Karpas-422 (cell line): ENCODE measurements at regions not wholly inside any gene's neighbourhood (a gene's known extent, or its start where the extent isn't known, plus 50 kb on each side); places are given as distances from the start of the nearest gene placed in this dataset.

Experiments used
- DNase-seq: peaks from one replicate; pipeline ENCODE4 v3.0.0-alpha.2; 2015
- H2AFZ ChIP-seq: fragments of 200-600 bp; sonication (generic); 2 replicates; pipeline ENCODE4 v1.6.1; 2014; ENCODE audit warnings: antibody characterized with exemption, low read length, mixed read lengths
- H3K27ac ChIP-seq: fragments of 200-600 bp; sonication (generic); 2 replicates; pipeline ENCODE4 v1.5.1; 2014; ENCODE audit warnings: mild to moderate bottlenecking, low read length, moderate library complexity
- H3K27me3 ChIP-seq: fragments of 200-600 bp; sonication (generic); 2 replicates; pipeline ENCODE4 v1.6.1; 2014; ENCODE audit warnings: low read length, mixed read lengths
- H3K36me3 ChIP-seq: fragments of 200-600 bp; sonication (generic); 2 replicates; pipeline ENCODE4 v1.6.1; 2014; ENCODE audit warnings: low read length, mixed read lengths; ENCODE audit not compliant: insufficient read depth
- H3K4me1 ChIP-seq: fragments of 200-600 bp; sonication (generic); 2 replicates; pipeline ENCODE4 v1.6.1; 2014; ENCODE audit warnings: mild to moderate bottlenecking, low read length, mixed read lengths
- H3K4me2 ChIP-seq: fragments of 200-600 bp; sonication (generic); 2 replicates; pipeline ENCODE4 v1.6.1; 2014; ENCODE audit warnings: low read length, low read depth, mild to moderate bottlenecking; ENCODE audit not compliant: poor library complexity, severe bottlenecking
- H3K4me3 ChIP-seq: fragments of 200-600 bp; sonication (generic); 2 replicates; pipeline ENCODE4 v1.5.1; 2014; ENCODE audit warnings: mild to moderate bottlenecking, antibody characterized with exemption, low read length, mixed read lengths
- H3K79me2 ChIP-seq: fragments of 200-600 bp; sonication (generic); 2 replicates; pipeline ENCODE4 v1.6.1; 2014; ENCODE audit warnings: mild to moderate bottlenecking, low read length, mixed read lengths
- H3K9ac ChIP-seq: fragments of 200-600 bp; sonication (generic); 2 replicates; pipeline ENCODE4 v1.6.0; 2014; ENCODE audit warnings: low read length
- H3K9me2 ChIP-seq: fragments of 200-600 bp; sonication (generic), shearing (Covaris generic); replicated peaks from 2 replicates; pipeline ENCODE4 v1.6.0; 2014; ENCODE audit warnings: mild to moderate bottlenecking, low read length, moderate library complexity; ENCODE audit not compliant: insufficient read depth
- H3K9me3 ChIP-seq: fragments of 300-700, 200-600 bp; sonication (generic); 2 replicates; pipeline ENCODE4 v1.6.1; 2014; ENCODE audit warnings: low read length, mixed read lengths
- H4K20me1 ChIP-seq: fragments of 200-600 bp; sonication (generic); 2 replicates; pipeline ENCODE4 v1.6.1; 2014; ENCODE audit warnings: mild to moderate bottlenecking, antibody characterized with exemption, low read length, low read depth; ENCODE audit not compliant: insufficient read depth

DNA sequence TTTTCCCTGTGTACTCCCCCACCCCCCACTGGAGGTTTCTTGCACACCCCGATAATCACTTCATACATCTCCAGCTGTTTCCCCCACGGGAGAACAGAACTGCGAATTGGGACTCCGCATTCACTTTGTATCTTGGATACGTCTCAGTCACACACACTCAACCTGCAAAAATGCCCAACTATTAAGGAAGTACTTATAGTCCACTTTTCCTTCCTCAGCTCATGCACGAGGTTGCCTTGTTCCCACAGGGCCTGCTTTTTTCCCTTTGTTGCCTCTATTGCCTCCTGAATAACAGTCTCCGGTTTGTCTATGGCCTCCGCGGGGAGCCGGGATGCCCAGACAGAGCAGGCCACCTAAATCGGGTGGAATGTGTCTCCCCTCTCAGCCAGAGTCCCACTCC is 282.3 kb downstream of the PYDC2 start:
- Histone ChIP-seq H3K27ac (no peak overlapping the region), H3K9me2 (no peaks in the 10 kb centered on the region), H3K27me3 (no peaks in the 10 kb centered on the region), H3K9me3 (peaks cover 3% of the 10 kb centered on the region; the same call in 1 of the 2 replicates), H3K4me2 (no peak overlapping the region), H3K36me3 (no peaks in the 10 kb centered on the region), H2AFZ (no peak overlapping the region), H4K20me1 (no peaks in the 10 kb centered on the region), H3K79me2 (no peaks in the 10 kb centered on the region), H3K9ac (no peak overlapping the region), H3K4me1 (no peaks in the 10 kb centered on the region), H3K4me3 (no peak overlapping the region)
- DNase-seq: no peak

DNA sequence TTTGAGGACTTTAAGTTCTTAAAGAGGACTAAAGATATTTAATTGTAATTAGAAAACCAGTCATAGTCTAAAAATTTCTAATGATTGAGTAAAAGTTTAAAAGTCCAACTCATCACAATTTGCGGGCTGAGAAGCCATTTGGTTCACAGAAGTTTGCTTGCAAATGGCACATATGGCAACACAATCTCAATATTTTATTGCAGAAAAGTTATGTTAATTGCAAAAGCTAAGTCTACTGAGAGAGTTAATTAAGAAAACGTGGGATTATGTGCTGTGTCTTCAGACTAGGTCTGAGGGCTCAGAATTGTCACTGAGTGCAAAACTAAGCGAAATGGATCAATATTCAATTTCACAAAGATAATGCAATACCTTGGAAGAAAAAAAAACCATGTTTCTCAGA is 289.7 kb downstream of the PYDC2 start:
- H3K36me3 ChIP-seq: no peaks in the 10 kb centered on the region
- H3K4me2 ChIP-seq: no peak overlapping the region
- no peak for DNase-seq
- no peaks in the 10 kb centered on the region for H3K4me1 ChIP-seq
- H3K27ac ChIP-seq: no peak overlapping the region
- no peak overlapping the region for H3K9ac ChIP-seq
- no peak overlapping the region for H2AFZ ChIP-seq
- H3K27me3 ChIP-seq: no peaks in the 10 kb centered on the region
- H4K20me1 ChIP-seq: no peaks in the 10 kb centered on the region
- H3K4me3 ChIP-seq: no peak overlapping the region
- H3K79me2 ChIP-seq: no peaks in the 10 kb centered on the region
- H3K9me3 ChIP-seq: no peaks in the 10 kb centered on the region; the same call in 1 of the 2 replicates
- H3K9me2 ChIP-seq: no peaks in the 10 kb centered on the region

DNA sequence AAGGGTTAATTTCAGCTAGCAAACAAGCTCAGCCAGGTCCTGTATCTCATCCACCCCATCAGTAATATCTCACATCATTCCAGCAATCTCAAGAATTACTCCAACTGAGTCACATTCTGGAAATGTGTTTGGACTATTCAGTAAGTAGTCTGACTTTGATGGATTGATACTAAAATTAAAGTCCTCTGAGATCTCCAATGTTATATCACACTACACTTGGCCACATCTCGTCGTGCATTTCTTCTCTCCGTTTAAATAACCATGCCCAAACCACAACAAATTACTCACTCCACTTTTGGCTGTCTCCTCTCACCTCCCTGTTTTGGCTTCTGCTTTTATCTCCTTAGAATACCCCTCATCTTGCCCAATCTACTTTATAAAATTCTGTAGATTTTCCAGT is 292.2 kb downstream of the PYDC2 start:
- no peak overlapping the region for H3K4me2 ChIP-seq
- H3K9ac ChIP-seq: no peak overlapping the region
- H3K36me3 ChIP-seq: no peaks in the 10 kb centered on the region
- no peak overlapping the region for H2AFZ ChIP-seq
- H4K20me1 ChIP-seq: no peaks in the 10 kb centered on the region
- no peak overlapping the region for H3K27ac ChIP-seq
- no peaks in the 10 kb centered on the region for H3K79me2 ChIP-seq
- H3K9me3 ChIP-seq: no peaks in the 10 kb centered on the region; the same call in 1 of the 2 replicates
- H3K4me1 ChIP-seq: no peaks in the 10 kb centered on the region
- no peak overlapping the region for H3K4me3 ChIP-seq
- no peaks in the 10 kb centered on the region for H3K9me2 ChIP-seq
- H3K27me3 ChIP-seq: no peaks in the 10 kb centered on the region
- DNase-seq: no peak

DNA sequence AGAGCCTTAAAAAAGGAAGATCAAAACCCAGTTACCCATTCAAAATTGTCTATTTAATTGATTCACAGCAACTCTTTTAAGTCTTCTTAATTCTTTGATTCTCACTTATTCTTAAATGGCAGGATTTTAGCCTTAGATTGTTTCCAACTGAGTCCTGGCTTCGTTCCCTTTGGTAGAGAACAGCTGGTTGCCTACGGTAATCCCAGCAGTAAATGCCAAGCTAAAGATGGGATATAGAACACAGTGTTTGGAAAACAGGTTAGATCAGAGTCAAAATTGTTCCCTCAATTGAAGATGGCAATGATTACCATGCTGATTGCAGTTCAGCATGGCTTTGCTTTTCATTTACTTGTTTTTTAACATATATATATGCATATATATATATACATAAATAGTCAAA is 300.9 kb downstream of the PYDC2 start:
- no peak for DNase-seq
- Histone ChIP-seq H3K36me3 (no peaks in the 10 kb centered on the region), H3K27me3 (peaks cover 2% of the 10 kb centered on the region; the same call in 1 of the 2 replicates), H3K4me1 (no peaks in the 10 kb centered on the region), H3K9ac (no peak overlapping the region), H3K9me2 (no peaks in the 10 kb centered on the region), H3K79me2 (no peaks in the 10 kb centered on the region), H4K20me1 (no peaks in the 10 kb centered on the region), H3K4me2 (no peak overlapping the region), H3K4me3 (no peak overlapping the region), H2AFZ (no peak overlapping the region), H3K27ac (no peak overlapping the region), H3K9me3 (no peaks in the 10 kb centered on the region)

DNA sequence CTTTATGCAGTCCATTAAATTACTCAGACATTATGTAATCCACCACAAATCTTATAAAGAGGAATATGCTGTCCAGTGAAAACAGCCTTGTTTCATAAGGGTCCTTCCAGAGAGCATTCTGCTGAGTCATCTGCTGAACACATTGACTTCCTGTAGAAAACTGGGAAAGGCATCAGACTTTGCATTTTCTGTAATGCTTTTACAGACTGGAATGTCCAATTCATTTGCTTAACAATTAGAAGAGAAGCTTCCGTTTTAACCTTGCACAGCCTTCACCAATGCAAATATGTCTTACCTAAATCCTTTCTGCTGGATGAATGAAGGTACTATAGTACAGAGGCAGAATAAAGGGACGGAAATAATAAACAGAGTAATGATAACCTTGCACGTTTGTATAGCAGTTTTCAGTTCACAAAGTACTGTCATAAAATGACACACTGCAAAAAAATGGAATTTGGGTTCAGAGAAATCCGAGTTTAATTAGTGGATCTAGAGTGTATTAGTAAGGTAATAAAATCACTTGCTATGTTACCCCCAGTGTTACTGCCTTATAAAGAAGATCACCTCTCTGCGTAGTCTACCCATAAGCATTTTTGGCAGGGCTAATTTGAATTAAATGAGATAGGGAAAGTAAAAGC is 301.5 kb downstream of the PYDC2 start:
- Histone ChIP-seq H3K9me2 (no peaks in the 10 kb centered on the region), H3K9me3 (no peaks in the 10 kb centered on the region), H3K4me3 (no peak overlapping the region), H4K20me1 (no peaks in the 10 kb centered on the region), H3K9ac (no peak overlapping the region), H3K27ac (no peak overlapping the region), H3K4me2 (no peak overlapping the region), H3K4me1 (no peaks in the 10 kb centered on the region), H3K79me2 (no peaks in the 10 kb centered on the region), H3K36me3 (no peaks in the 10 kb centered on the region), H3K27me3 (peaks cover 2% of the 10 kb centered on the region; the same call in 1 of the 2 replicates), H2AFZ (no peak overlapping the region)
- DNase-seq: no peak

DNA sequence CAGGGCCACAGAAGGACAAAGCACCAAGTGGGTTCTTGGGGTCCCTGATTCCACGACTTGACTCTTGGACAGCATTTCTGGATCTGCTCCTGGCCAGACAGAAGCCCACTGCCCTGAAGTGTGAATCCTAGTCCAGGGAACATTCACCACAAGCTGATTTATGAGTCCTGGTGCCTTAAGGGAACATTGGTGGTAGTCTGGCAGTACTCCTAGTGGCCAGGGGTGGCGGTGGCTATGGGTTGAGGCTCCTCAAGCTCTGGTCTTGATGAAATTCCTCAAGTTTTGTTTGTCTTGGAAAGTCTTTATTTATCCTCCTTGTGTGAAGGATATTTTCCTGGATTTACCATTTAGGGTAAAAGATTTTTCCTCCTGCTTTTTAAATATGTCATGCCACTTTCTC is 307.5 kb downstream of the PYDC2 start:
- no peaks in the 10 kb centered on the region for H3K36me3 ChIP-seq
- no peaks in the 10 kb centered on the region for H4K20me1 ChIP-seq
- H3K4me3 ChIP-seq: no peak overlapping the region
- no peak overlapping the region for H3K4me2 ChIP-seq
- H3K79me2 ChIP-seq: no peaks in the 10 kb centered on the region
- H3K9ac ChIP-seq: no peak overlapping the region
- H3K9me2 ChIP-seq: no peaks in the 10 kb centered on the region
- H3K27me3 ChIP-seq: no peaks in the 10 kb centered on the region
- H2AFZ ChIP-seq: no peak overlapping the region
- no peak for DNase-seq
- H3K27ac ChIP-seq: no peak overlapping the region
- no peaks in the 10 kb centered on the region for H3K4me1 ChIP-seq
- peaks cover 2% of the 10 kb centered on the region; the same call in 1 of the 2 replicates for H3K9me3 ChIP-seq

DNA sequence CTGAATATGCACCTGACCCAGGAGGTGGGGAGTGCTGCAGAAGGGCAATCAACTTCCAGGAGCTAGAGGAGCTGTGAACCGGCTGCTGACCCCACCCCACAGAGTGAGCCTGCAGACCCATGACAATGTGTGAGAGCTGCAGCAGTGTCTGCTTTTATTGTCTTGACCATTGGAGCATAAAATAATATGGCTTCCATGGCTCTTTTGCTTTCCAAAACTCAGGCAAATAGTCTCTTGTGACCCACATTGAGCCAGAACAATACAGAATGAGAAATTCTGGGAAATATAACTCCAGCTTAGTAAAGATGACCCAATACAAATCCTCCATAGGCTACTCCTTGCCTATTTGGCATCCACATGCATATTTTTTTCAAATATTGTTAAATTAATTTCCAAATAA is 309.6 kb downstream of the PYDC2 start:
- Histone ChIP-seq H3K27ac (no peak overlapping the region), H3K4me3 (no peak overlapping the region), H4K20me1 (no peaks in the 10 kb centered on the region), H3K79me2 (no peaks in the 10 kb centered on the region), H3K9ac (no peak overlapping the region), H3K9me2 (no peaks in the 10 kb centered on the region), H2AFZ (no peak overlapping the region), H3K27me3 (no peaks in the 10 kb centered on the region), H3K4me1 (no peaks in the 10 kb centered on the region), H3K9me3 (peaks cover 4% of the 10 kb centered on the region), H3K4me2 (no peak overlapping the region), H3K36me3 (no peaks in the 10 kb centered on the region)
- no peak for DNase-seq

DNA sequence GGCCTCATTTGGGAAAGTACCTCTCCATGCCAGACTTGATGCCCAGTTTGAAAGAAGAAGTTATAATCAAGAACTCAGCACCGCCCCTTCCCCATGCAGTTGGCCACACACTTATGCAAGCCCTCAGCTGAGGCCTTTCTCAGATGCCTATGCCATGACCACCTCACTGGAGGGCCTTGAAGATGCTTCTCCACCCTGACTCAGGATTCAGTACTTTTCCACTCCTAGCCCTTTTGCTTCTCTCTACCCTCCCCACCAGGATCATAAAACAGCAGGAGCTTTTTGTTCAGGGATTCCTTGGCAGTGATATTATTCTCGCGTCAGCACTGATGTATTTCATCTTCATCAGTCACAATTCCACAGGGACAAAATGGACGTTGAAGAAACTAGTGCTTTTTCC is 313.5 kb downstream of the PYDC2 start:
- Histone ChIP-seq H2AFZ (no peak overlapping the region), H4K20me1 (no peaks in the 10 kb centered on the region), H3K9ac (no peak overlapping the region), H3K27me3 (no peaks in the 10 kb centered on the region), H3K9me2 (no peaks in the 10 kb centered on the region), H3K4me1 (no peaks in the 10 kb centered on the region), H3K4me2 (no peak overlapping the region), H3K4me3 (no peak overlapping the region), H3K36me3 (no peaks in the 10 kb centered on the region), H3K79me2 (no peaks in the 10 kb centered on the region), H3K9me3 (peaks cover 23% of the 10 kb centered on the region), H3K27ac (no peak overlapping the region)
- no peak for DNase-seq
